ENCODE measurements at regions not wholly inside any gene's neighbourhood (a gene's known extent, or its start where the extent isn't known, plus 50 kb on each side); places are given as distances from the start of the nearest gene placed in this dataset.

- TF ChIP-seq CTCF (IDR thresholded peaks at IDR 0.05 in 4 of 5, conservative IDR thresholded peaks at IDR 0.05 in 1 of 5) (peak; percentile 71 to 94 (median 87)), POLR2A (IDR thresholded peaks at IDR 0.05) (no peak)
These were observed 141.3 kb upstream of the CCDC54 start for GRCh38 chr3:107235928-107236315.
